T-helper 1 cell treated with Interleukin-12 subunit alpha and Interleukin-12 subunit beta and Interleukin-4 antibody, amounts not matched to agents 30 ng/mL and 1 ng/mL, for 36 hours (primary cell): ENCODE measurements at regions not wholly inside any gene's neighbourhood (a gene's known extent, or its start where the extent isn't known, plus 50 kb on each side); places are given as distances from the start of the nearest gene placed in this dataset.
"Not testable (repeated sequence)": the region's sequence is repeated elsewhere in the genome, so short reads cannot be mapped to it uniquely, and the experiment has no call there.

Experiments
- intact Hi-C: fragments of 100-400 bp; cut with micrococcal nuclease; formaldehyde crosslinking; loops from one replicate; pipeline ENCODE4 v1.15.1; 2024

- intact Hi-C loops = loop anchor here (2.0 kb wide), 1 partner anchor 110 kb away; no protein-coding TSS in a partner anchor
These were observed 51.1 kb upstream of the JADE1 start for GRCh38 chr4:128758314-128758922.

GRCh38 chr4:128757712-128758111 lies 51.8 kb upstream of the JADE1 start:
- intact Hi-C loops = loop anchor here (2.0 kb wide), 1 partner anchor 109 kb away; no protein-coding TSS in a partner anchor

GRCh38 chr4:128751354-128751753 lies 58.1 kb upstream of the JADE1 start:
- intact Hi-C loops = no loop called here

GRCh38 chr4:128741748-128742147 lies 67.8 kb upstream of the JADE1 start:
- intact Hi-C loops = not testable (repeated sequence)

- intact Hi-C loops = no loop called here
These were observed 72.4 kb upstream of the JADE1 start for GRCh38 chr4:128737098-128737513.

- intact Hi-C loops = no loop called here
These were observed 73.8 kb upstream of the JADE1 start for GRCh38 chr4:128735714-128736113.

GRCh38 chr4:128728190-128728589 lies 81.3 kb upstream of the JADE1 start:
- intact Hi-C loops = no loop called here

- intact Hi-C loops = no loop called here
These were observed 81.8 kb upstream of the JADE1 start for GRCh38 chr4:128727658-128728057.

GRCh38 chr4:128725405-128726055 lies 84.0 kb upstream of the JADE1 start:
- intact Hi-C loops = no loop called here

GRCh38 chr4:128722911-128723310 lies 86.6 kb upstream of the JADE1 start:
- intact Hi-C loops = no loop called here

- intact Hi-C loops = no loop called here
These were observed 87.6 kb upstream of the JADE1 start for GRCh38 chr4:128721896-128722295.

GRCh38 chr4:128720270-128720669 lies 89.2 kb upstream of the JADE1 start:
- intact Hi-C loops = no loop called here

GRCh38 chr4:128718768-128719167 lies 90.7 kb upstream of the JADE1 start:
- intact Hi-C loops = no loop called here

GRCh38 chr4:128716338-128716737 lies 93.2 kb upstream of the JADE1 start:
- intact Hi-C loops = no loop called here

- intact Hi-C loops = no loop called here
These were observed 93.9 kb upstream of the JADE1 start for GRCh38 chr4:128715616-128716015.

GRCh38 chr4:128711361-128711760 lies 98.1 kb upstream of the JADE1 start:
- intact Hi-C loops = no loop called here

GRCh38 chr4:128709268-128709667 lies 100.2 kb upstream of the JADE1 start:
- intact Hi-C loops = no loop called here

GRCh38 chr4:128707864-128708263 lies 101.6 kb upstream of the JADE1 start:
- intact Hi-C loops = no loop called here

- intact Hi-C loops = no loop called here
These were observed 105.6 kb upstream of the JADE1 start for GRCh38 chr4:128703948-128704347.

- intact Hi-C loops = no loop called here
These were observed 108.7 kb upstream of the JADE1 start for GRCh38 chr4:128700659-128701350.

GRCh38 chr4:128698386-128698785 lies 111.1 kb upstream of the JADE1 start:
- intact Hi-C loops = no loop called here

GRCh38 chr4:128697323-128697722 lies 112.2 kb upstream of the JADE1 start:
- intact Hi-C loops = no loop called here

- intact Hi-C loops = no loop called here
These were observed 119.5 kb upstream of the JADE1 start for GRCh38 chr4:128690011-128690410.
